ENCODE measurements at regions not wholly inside any gene's neighbourhood (a gene's known extent, or its start where the extent isn't known, plus 50 kb on each side); places are given as distances from the start of the nearest gene placed in this dataset.

DNA sequence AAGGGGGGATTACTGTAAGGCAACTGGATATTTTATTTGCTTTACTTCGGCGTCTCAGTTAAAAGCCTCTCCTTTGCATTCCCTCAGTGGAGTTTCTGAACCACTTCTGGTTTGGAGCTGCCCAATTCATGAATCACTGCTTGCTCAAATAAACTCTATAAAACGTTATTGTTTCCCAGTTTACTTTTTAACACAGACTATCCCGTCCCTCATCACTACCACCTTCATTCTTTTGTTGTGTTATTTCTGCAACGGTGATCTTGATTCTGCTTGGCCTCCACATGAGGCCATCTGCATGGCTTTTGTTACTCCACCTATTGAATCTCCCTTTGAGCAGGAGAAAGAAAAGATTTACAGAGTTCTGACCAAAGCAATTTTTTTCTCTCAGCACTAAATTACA lies 104.0 kb upstream of the PLEKHA5 start (continued):
- TF ChIP-seq, protein P1, sequence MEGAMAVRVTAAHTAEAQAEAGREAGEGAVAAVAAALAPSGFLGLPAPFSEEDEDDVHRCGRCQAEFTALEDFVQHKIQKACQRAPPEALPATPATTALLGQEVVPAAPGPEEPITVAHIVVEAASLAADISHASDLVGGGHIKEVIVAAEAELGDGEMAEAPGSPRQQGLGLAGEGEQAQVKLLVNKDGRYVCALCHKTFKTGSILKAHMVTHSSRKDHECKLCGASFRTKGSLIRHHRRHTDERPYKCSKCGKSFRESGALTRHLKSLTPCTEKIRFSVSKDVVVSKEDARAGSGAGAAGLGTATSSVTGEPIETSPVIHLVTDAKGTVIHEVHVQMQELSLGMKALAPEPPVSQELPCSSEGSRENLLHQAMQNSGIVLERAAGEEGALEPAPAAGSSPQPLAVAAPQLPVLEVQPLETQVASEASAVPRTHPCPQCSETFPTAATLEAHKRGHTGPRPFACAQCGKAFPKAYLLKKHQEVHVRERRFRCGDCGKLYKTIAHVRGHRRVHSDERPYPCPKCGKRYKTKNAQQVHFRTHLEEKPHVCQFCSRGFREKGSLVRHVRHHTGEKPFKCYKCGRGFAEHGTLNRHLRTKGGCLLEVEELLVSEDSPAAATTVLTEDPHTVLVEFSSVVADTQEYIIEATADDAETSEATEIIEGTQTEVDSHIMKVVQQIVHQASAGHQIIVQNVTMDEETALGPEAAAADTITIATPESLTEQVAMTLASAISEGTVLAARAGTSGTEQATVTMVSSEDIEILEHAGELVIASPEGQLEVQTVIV (IDR thresholded peaks at IDR 0.05; ENCODE audit: borderline replicate concordance, partially characterized antibody), result no peak
- no peak for TF ChIP-seq STAT3 (IDR thresholded peaks at IDR 0.05; ENCODE audit: low read depth, low read length)
- TF ChIP-seq SREBF1 (IDR thresholded peaks at IDR 0.05; ENCODE audit: low read length), result no peak
- TF ChIP-seq MYB (IDR thresholded peaks at IDR 0.05; ENCODE audit: borderline replicate concordance, low read depth, low read length), result no peak
- TF ChIP-seq, protein P2, sequence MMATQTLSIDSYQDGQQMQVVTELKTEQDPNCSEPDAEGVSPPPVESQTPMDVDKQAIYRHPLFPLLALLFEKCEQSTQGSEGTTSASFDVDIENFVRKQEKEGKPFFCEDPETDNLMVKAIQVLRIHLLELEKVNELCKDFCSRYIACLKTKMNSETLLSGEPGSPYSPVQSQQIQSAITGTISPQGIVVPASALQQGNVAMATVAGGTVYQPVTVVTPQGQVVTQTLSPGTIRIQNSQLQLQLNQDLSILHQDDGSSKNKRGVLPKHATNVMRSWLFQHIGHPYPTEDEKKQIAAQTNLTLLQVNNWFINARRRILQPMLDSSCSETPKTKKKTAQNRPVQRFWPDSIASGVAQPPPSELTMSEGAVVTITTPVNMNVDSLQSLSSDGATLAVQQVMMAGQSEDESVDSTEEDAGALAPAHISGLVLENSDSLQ (IDR thresholded peaks at IDR 0.05), result no peak
- no peak for TF ChIP-seq HCFC1 (IDR thresholded peaks at IDR 0.05; ENCODE audit: low read length)

DNA sequence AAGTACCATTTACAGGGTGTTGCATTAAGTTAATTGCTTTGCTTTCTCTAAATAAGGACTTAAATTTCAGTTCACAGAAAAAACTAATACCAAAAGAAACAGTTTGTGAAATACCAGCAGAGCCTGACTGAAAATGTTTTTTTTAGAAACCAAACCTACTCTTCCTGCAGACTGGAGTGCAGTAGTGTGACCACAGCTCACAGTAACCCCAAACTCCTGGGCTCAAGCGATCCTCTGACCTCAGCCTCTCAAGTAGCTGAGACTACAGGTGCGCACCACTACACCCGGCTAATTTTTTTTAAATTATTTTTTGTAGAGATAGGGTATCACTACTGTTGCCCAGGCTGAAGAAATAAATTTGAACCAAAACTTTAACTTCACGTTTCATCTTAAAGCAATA lies 103.5 kb upstream of the PLEKHA5 start:
- H3K79me2 ChIP-seq (ENCODE audit: control insufficient read depth, insufficient read depth, low read length), result no peaks in the 10 kb centered on the region
- H3K4me2 ChIP-seq (ENCODE audit: control insufficient read depth, insufficient read depth), result no peak overlapping the region
- no peak overlapping the region for H3K27ac ChIP-seq (ENCODE audit: control insufficient read depth, insufficient read depth)
- FAIRE-seq (no peak), DNase-seq (ENCODE audit: low read depth, low spot score) (no peak), ATAC-seq (no peak)
- RAD21 ChIA-PET (ENCODE audit: unreplicated experiment), result no interaction called here
- no peak overlapping the region for H2AFZ ChIP-seq (ENCODE audit: control insufficient read depth, low read depth, low read length)
- no peaks in the 10 kb centered on the region for H3K4me1 ChIP-seq (ENCODE audit: control insufficient read depth, insufficient read depth, low read length)
- no peaks in the 10 kb centered on the region for H3K9me3 ChIP-seq (replicated peaks; ENCODE audit: control insufficient read depth, insufficient read depth, low read length)
- no peaks in the 10 kb centered on the region for H4K20me1 ChIP-seq (ENCODE audit: control insufficient read depth, insufficient read depth)
- no peak overlapping the region for H3K4me3 ChIP-seq
- no peak for TF ChIP-seq NFYB (IDR thresholded peaks at IDR 0.05; ENCODE audit: insufficient read depth, low read depth, low read length)
- TF ChIP-seq, protein P3, sequence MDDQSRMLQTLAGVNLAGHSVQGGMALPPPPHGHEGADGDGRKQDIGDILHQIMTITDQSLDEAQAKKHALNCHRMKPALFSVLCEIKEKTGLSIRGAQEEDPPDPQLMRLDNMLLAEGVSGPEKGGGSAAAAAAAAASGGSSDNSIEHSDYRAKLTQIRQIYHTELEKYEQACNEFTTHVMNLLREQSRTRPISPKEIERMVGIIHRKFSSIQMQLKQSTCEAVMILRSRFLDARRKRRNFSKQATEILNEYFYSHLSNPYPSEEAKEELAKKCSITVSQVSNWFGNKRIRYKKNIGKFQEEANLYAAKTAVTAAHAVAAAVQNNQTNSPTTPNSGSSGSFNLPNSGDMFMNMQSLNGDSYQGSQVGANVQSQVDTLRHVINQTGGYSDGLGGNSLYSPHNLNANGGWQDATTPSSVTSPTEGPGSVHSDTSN (IDR thresholded peaks at IDR 0.05; ENCODE audit: insufficient replicate concordance, low read depth, low read length), result no peak
- TF ChIP-seq EP300 (IDR thresholded peaks at IDR 0.05; ENCODE audit: borderline replicate concordance in 1 of 2, control insufficient read depth in 1 of 2, low read depth in 2 of 2, low read length in 2 of 2), result no peak
- 56% methylated on average over 4 of the region's 4 CpGs for WGBS (ENCODE audit: insufficient coverage, insufficient replicate concordance, low lambda C conversion rate, missing lambda C conversion rate)
- H3K36me3 ChIP-seq (ENCODE audit: control insufficient read depth in 2 of 2, insufficient read depth in 2 of 2, low read length in 1 of 2), result no peaks in the 10 kb centered on the region
- SMC1A ChIA-PET (ENCODE audit: uncharacterized antibody, unreplicated experiment), result no interaction called here
- intact Hi-C loops (cut with micrococcal nuclease; ENCODE audit: unreplicated experiment) (no loop called here), in situ Hi-C loops (cut with MboI) (no loop called here)
- POLR2A ChIA-PET, result interaction anchor here (0.6 kb wide), 1 partner anchor 100 kb away, joined by 3 read pairs; no protein-coding TSS in a partner anchor
- CTCF ChIA-PET, result interaction anchor here (0.6 kb wide), 1 partner anchor 106 kb away, joined by 3 read pairs; no protein-coding TSS in a partner anchor
- no peak overlapping the region for H3K9ac ChIP-seq (ENCODE audit: control insufficient read depth, insufficient read depth, low read length)
- BruUV-seq (replicated peaks), result no TSS peak
- H3K27me3 ChIP-seq (replicated peaks in 1 of 2; ENCODE audit: control insufficient read depth in 2 of 2, insufficient read depth in 2 of 2, low read length in 1 of 2), result no peaks in the 10 kb centered on the region

All from GM12878 (cell line).